H1 (cell line): ENCODE measurements at regions not wholly inside any gene's neighbourhood (a gene's known extent, or its start where the extent isn't known, plus 50 kb on each side); places are given as distances from the start of the nearest gene placed in this dataset.

Source experiments
- CTCF ChIA-PET: fragments of 300-600 bp; sonication (Branson Sonifier 250); formaldehyde crosslinking; loops from one replicate; lab custom pipeline; 2021; ENCODE audit not compliant: partially characterized antibody; lab: Charles Lee
- POLR2A ChIA-PET: fragments of 300-600 bp; sonication (Branson Sonifier 250); formaldehyde crosslinking; loops from one replicate; lab custom pipeline; 2021; ENCODE audit warnings: inconsistent platforms; ENCODE audit not compliant: partially characterized antibody; lab: Charles Lee
- DNase-seq, 2 experiments: peaks; one replicate each; pipeline versions ENCODE4 v3.0.0 to v3.0.0-alpha.2; 2010 to 2022; ENCODE audit warnings: low spot score in 2 of 2, low read depth in 1 of 2, mixed read lengths in 1 of 2
- FAIRE-seq: peaks from 2 replicates; lab custom pipeline; 2011; peaks lifted over from hg19 to GRCh38; lab: Jason Lieb, UNC
- H2AFZ ChIP-seq: 2 replicates; pipeline ENCODE4 v1.8.1; 2012; ENCODE audit warnings: low read length, inconsistent platforms
- H2AK5ac ChIP-seq: 2 replicates; pipeline ENCODE4 v1.6.1; 2013; ENCODE audit warnings: low read depth, low read length
- H2BK120ac ChIP-seq: replicated peaks from 2 replicates; pipeline ENCODE3; 2013; ENCODE audit warnings: low read depth, low read length, inconsistent platforms
- H2BK12ac ChIP-seq: 2 replicates; pipeline ENCODE4 v1.6.1; 2013; ENCODE audit warnings: low read depth, low read length
- H2BK15ac ChIP-seq: 2 replicates; pipeline ENCODE4 v1.6.1; 2013; ENCODE audit warnings: low read length
- H2BK20ac ChIP-seq: 2 replicates; pipeline ENCODE4 v1.6.1; 2013; ENCODE audit warnings: low read length
- H2BK5ac ChIP-seq: 2 replicates; pipeline ENCODE4 v1.6.1; 2013; ENCODE audit warnings: low read depth, low read length
- H3K14ac ChIP-seq: 2 replicates; pipeline ENCODE4 v1.6.1; 2013; ENCODE audit warnings: inconsistent platforms; ENCODE audit not compliant: insufficient read length
- H3K18ac ChIP-seq: 2 replicates; pipeline ENCODE4 v1.6.1; 2013; ENCODE audit warnings: low read length; ENCODE audit errors: extremely low read depth
- H3K23ac ChIP-seq: 2 replicates; pipeline ENCODE4 v1.6.1; 2013; ENCODE audit warnings: inconsistent platforms; ENCODE audit not compliant: insufficient read length
- H3K23me2 ChIP-seq: 2 replicates; pipeline ENCODE4 v1.6.1; 2013; ENCODE audit warnings: low read depth, low read length
- H3K27ac ChIP-seq: 2 replicates; pipeline ENCODE4 v1.6.1; 2011; ENCODE audit warnings: low read depth, low read length, inconsistent platforms
- H3K27me3 ChIP-seq, 4 experiments: replicated peaks in 1 of 4; 1 replicate in 1 of 4; 2 replicates in 3 of 4; pipeline versions ENCODE4 v1.6.1 to v1.8.1; 2011 to 2013; ENCODE audit warnings: low read length in 3 of 4, mild to moderate bottlenecking in 3 of 4, inconsistent platforms in 2 of 4, mixed read lengths in 2 of 4, moderate library complexity in 1 of 4; ENCODE audit not compliant: control insufficient read depth in 3 of 4, insufficient read depth in 3 of 4; ENCODE audit errors: extremely low read depth in 1 of 4
- H3K36me3 ChIP-seq, 4 experiments: 2 replicates each; pipeline versions ENCODE4 v1.6.1 to v1.8.1; 2011 to 2013; ENCODE audit warnings: mild to moderate bottlenecking in 4 of 4, low read length in 3 of 4, moderate library complexity in 2 of 4, control low read depth in 1 of 4, inconsistent platforms in 1 of 4; ENCODE audit not compliant: insufficient read depth in 4 of 4, control insufficient read depth in 2 of 4
- H3K4ac ChIP-seq: replicated peaks from 2 replicates; pipeline ENCODE3; 2013; ENCODE audit warnings: low read length, low read depth, mixed read lengths, inconsistent platforms; ENCODE audit not compliant: insufficient read length
- H3K4me1 ChIP-seq, 4 experiments: replicated peaks in 1 of 4; 1 replicate in 1 of 4; 2 replicates in 3 of 4; pipeline versions ENCODE4 v1.6.1 to v1.8.1; 2011 to 2013; ENCODE audit warnings: low read length in 3 of 4, inconsistent platforms in 2 of 4, mixed read lengths in 1 of 4; ENCODE audit not compliant: insufficient read depth in 4 of 4, control insufficient read depth in 3 of 4
- H3K4me2 ChIP-seq, 2 experiments: 2 replicates each; pipeline versions ENCODE4 v1.6.1 to v1.8.1; 2011 to 2013; ENCODE audit warnings: low read depth in 2 of 2, low read length in 2 of 2, control low read depth in 1 of 2, inconsistent platforms in 1 of 2, mild to moderate bottlenecking in 1 of 2; ENCODE audit not compliant: insufficient read depth in 1 of 2
- H3K4me3 ChIP-seq, 4 experiments: fragments of 200-600, 300-600 bp in 1 of 4; sonication (generic), shearing (Covaris generic), sonication (Bioruptor Twin) in 1 of 4; 2 replicates each; pipeline versions ENCODE4 v1.5.1 to v1.8.1; 2011 to 2016; ENCODE audit warnings: low read length in 4 of 4, low read depth in 3 of 4, control low read depth in 2 of 4, inconsistent platforms in 2 of 4, mild to moderate bottlenecking in 2 of 4, mixed read lengths in 1 of 4, moderate library complexity in 1 of 4; ENCODE audit not compliant: insufficient read depth in 2 of 4; ENCODE audit errors: extremely low read depth in 1 of 4
- H3K56ac ChIP-seq: replicated peaks from 2 replicates; pipeline ENCODE3; 2013; ENCODE audit warnings: low read depth, mild to moderate bottlenecking, mixed read lengths, low read length, inconsistent platforms; ENCODE audit not compliant: insufficient read length
- H3K79me1 ChIP-seq: 2 replicates; pipeline ENCODE4 v1.6.1; 2013; ENCODE audit warnings: low read depth, low read length, control low read depth
- H3K79me2 ChIP-seq, 2 experiments: 2 replicates each; pipeline versions ENCODE4 v1.6.1 to v1.8.1; 2012 to 2013; ENCODE audit warnings: low read length in 2 of 2, mild to moderate bottlenecking in 2 of 2, inconsistent platforms in 1 of 2; ENCODE audit not compliant: insufficient read depth in 2 of 2, control insufficient read depth in 1 of 2
- H3K9ac ChIP-seq, 4 experiments: replicated peaks in 1 of 4; 1 replicate in 1 of 4; 2 replicates in 3 of 4; pipeline versions ENCODE4 v1.6.1 to v1.8.1; 2011 to 2013; ENCODE audit warnings: low read depth in 3 of 4, low read length in 3 of 4, control low read depth in 2 of 4, mild to moderate bottlenecking in 2 of 4, moderate library complexity in 2 of 4, inconsistent platforms in 1 of 4; ENCODE audit errors: extremely low read depth in 1 of 4
- H3K9me3 ChIP-seq, 2 experiments: 2 replicates each; pipeline versions ENCODE4 v1.6.1 to v1.8.1; 2012 to 2013; ENCODE audit warnings: mild to moderate bottlenecking in 2 of 2, moderate library complexity in 2 of 2, control low read depth in 1 of 2, inconsistent platforms in 1 of 2, low read depth in 1 of 2, low read length in 1 of 2, mixed read lengths in 1 of 2; ENCODE audit not compliant: insufficient read depth in 2 of 2
- H4K20me1 ChIP-seq, 2 experiments: replicated peaks in 1 of 2; 2 replicates each; pipeline versions ENCODE3 to v1.8.1; 2011 to 2013; ENCODE audit warnings: inconsistent platforms in 2 of 2, low read length in 2 of 2, mild to moderate bottlenecking in 1 of 2; ENCODE audit not compliant: insufficient read depth in 2 of 2, control insufficient read depth in 1 of 2
- H4K5ac ChIP-seq: 2 replicates; pipeline ENCODE4 v1.6.1; 2013; ENCODE audit warnings: low read length, low read depth, mixed read lengths, inconsistent platforms; ENCODE audit not compliant: insufficient read length
- H4K8ac ChIP-seq: 2 replicates; pipeline ENCODE4 v1.8.0; 2013; ENCODE audit warnings: mild to moderate bottlenecking, moderate library complexity, low read length, inconsistent platforms; ENCODE audit not compliant: insufficient read depth; ENCODE audit errors: extremely low read depth
- H4K91ac ChIP-seq: replicated peaks from 2 replicates; pipeline ENCODE3; 2013; ENCODE audit warnings: low read length, mixed read lengths, inconsistent platforms; ENCODE audit not compliant: insufficient read length
- ATF3 ChIP-seq: IDR thresholded peaks from 2 replicates; pipeline ENCODE4 v1.6.1; 2011; ENCODE audit warnings: low read depth, mild to moderate bottlenecking, low read length; ENCODE audit not compliant: insufficient read depth
- CHD1 ChIP-seq: IDR thresholded peaks from 2 replicates; pipeline ENCODE4 v1.6.1; 2012; ENCODE audit warnings: low read depth, low read length, improper control_type of control experiment
- FOSL1 ChIP-seq: IDR thresholded peaks from 2 replicates; pipeline ENCODE4 v1.6.1; 2011; ENCODE audit warnings: mild to moderate bottlenecking, low read depth, low read length, moderate library complexity; ENCODE audit not compliant: insufficient read depth
- GABPA ChIP-seq: IDR thresholded peaks from 2 replicates; pipeline ENCODE4 v1.6.1; 2011; ENCODE audit warnings: mild to moderate bottlenecking, low read length, moderate library complexity, borderline replicate concordance; ENCODE audit not compliant: insufficient read depth
- HDAC6 ChIP-seq: IDR thresholded peaks from one replicate; pipeline ENCODE4 v1.7.1; 2012; ENCODE audit warnings: low read depth, mild to moderate bottlenecking, inconsistent platforms, low read length, moderate library complexity
- KDM5A ChIP-seq: fragments of 200-600 bp; IDR thresholded peaks from 2 replicates; pipeline ENCODE4 v1.7.1; 2012; ENCODE audit warnings: mild to moderate bottlenecking, low read length, inconsistent platforms, mixed read lengths
- NRF1 ChIP-seq: IDR thresholded peaks from 2 replicates; pipeline ENCODE4 v1.6.1; 2011; ENCODE audit warnings: mild to moderate bottlenecking, low read depth, low read length, improper control_type of control experiment
- POLR2AphosphoS5 ChIP-seq: IDR thresholded peaks from 2 replicates; pipeline ENCODE4 v1.6.1; 2011; ENCODE audit warnings: low read depth, low read length
- RFX5 ChIP-seq: IDR thresholded peaks from 2 replicates; pipeline ENCODE4 v1.6.1; 2011; ENCODE audit warnings: low read depth, low read length, improper control_type of control experiment, borderline replicate concordance
- SAP30 ChIP-seq: fragments of 300-600 bp; sonication (generic); IDR thresholded peaks from 2 replicates; pipeline ENCODE4 v1.7.1; 2012; ENCODE audit warnings: low read length, moderate library complexity, mild to moderate bottlenecking, inconsistent platforms; ENCODE audit not compliant: insufficient read depth, insufficient replicate concordance
- SIX5 ChIP-seq: IDR thresholded peaks from 2 replicates; pipeline ENCODE4 v1.6.1; 2011; ENCODE audit warnings: mild to moderate bottlenecking, low read depth, low read length
- SP1 ChIP-seq: IDR thresholded peaks from 2 replicates; pipeline ENCODE4 v1.6.1; 2011; ENCODE audit warnings: low read depth, low read length
- SP2 ChIP-seq: IDR thresholded peaks from 2 replicates; pipeline ENCODE4 v1.6.1; 2012; ENCODE audit warnings: mild to moderate bottlenecking, low read length, inconsistent platforms
- TAF1 ChIP-seq: IDR thresholded peaks from 2 replicates; pipeline ENCODE4 v1.6.1; 2011; ENCODE audit warnings: mild to moderate bottlenecking, low read depth, low read length
- TAF7 ChIP-seq: optimal IDR thresholded peaks from 2 replicates; pipeline ENCODE3; 2011; ENCODE audit warnings: low read depth, mild to moderate bottlenecking, inconsistent platforms, low read length, moderate library complexity, borderline replicate concordance
- WGBS, 2 experiments: shearing (Covaris generic) in 1 of 2; methylation state at CpG; one replicate each; pipeline versions ENCODE4 v1.1.6 to v1.1.7; 2013 to 2015; ENCODE audit warnings: low lambda C conversion rate in 2 of 2, mixed read lengths in 2 of 2, inconsistent platforms in 1 of 2, low coverage in 1 of 2, missing lambda C conversion rate in 1 of 2; ENCODE audit not compliant: insufficient replicate concordance in 2 of 2, insufficient coverage in 1 of 2, insufficient read length in 1 of 2; ENCODE audit errors: extremely low coverage in 1 of 2, missing lambda C conversion rate in 1 of 2; 5-methylcytosine and 5-hydroxymethylcytosine counted together

GRCh38 chr13:73939071-73939380, 195.2 kb downstream of the KLF12 start:
- Histone ChIP-seq H3K14ac (no peak overlapping the region), H4K8ac (no peak overlapping the region), H2BK120ac (no peak overlapping the region), H3K18ac (no peak overlapping the region), H4K20me1 (no peaks in the 10 kb centered on the region), H2AK5ac (no peak overlapping the region), H3K27me3 (no peaks in the 10 kb centered on the region), H3K9me3 (no peaks in the 10 kb centered on the region), H3K36me3 (no peaks in the 10 kb centered on the region), H3K79me1 (no peaks in the 10 kb centered on the region), H3K27ac (no peak overlapping the region), H3K23ac (no peak overlapping the region), H3K79me2 (no peaks in the 10 kb centered on the region), H2BK12ac (no peak overlapping the region), H4K91ac (no peak overlapping the region), H2AFZ (no peak overlapping the region), H3K4me2 (no peak overlapping the region), H2BK5ac (no peak overlapping the region), H2BK20ac (no peak overlapping the region), H3K9ac (no peak overlapping the region), H2BK15ac (no peak overlapping the region), H3K4me1 (peaks cover 3 to 13% (median 11%) of the 10 kb centered on the region in 4 experiments; a peak in 5 of 7 replicates), H3K4me3 (no peak overlapping the region), H3K4ac (no peak overlapping the region), H3K56ac (no peak overlapping the region), H3K23me2 (no peaks in the 10 kb centered on the region), H4K5ac (no peak overlapping the region)
- FAIRE-seq (no peak), DNase-seq (no peak)
- CTCF ChIA-PET = interaction anchor here (1.3 kb wide), 1 partner anchor 10 kb away, joined by 4 read pairs; no protein-coding TSS in a partner anchor
- POLR2A ChIA-PET = interaction anchor here (0.5 kb wide), 1 partner anchor 1193 kb away, joined by 3 read pairs; no protein-coding TSS in a partner anchor
- 87% methylated on average over 3 of the region's 3 CpGs; no CpG with 5 or more reads in 1 of the 2 experiments for WGBS, 2 experiments
- TF ChIP-seq ATF3 (no peak), SAP30 (no peak), KDM5A (no peak), RFX5 (no peak), HDAC6 (no peak), SIX5 (no peak), SP2 (no peak), CHD1 (no peak), NRF1 (no peak), TAF1 (no peak), TAF7 (no peak), SP1 (no peak), GABPA (no peak), POLR2AphosphoS5 (no peak), FOSL1 (no peak)
